Aorta (tissue), 5 donors: ENCODE measurements at regions not wholly inside any gene's neighbourhood (a gene's known extent, or its start where the extent isn't known, plus 50 kb on each side); places are given as distances from the start of the nearest gene placed in this dataset.
A peak's percentile ranks its signal among the peaks of the same experiment; 100 is the strongest.

Experiments used
- ATAC-seq: fragments of 200-7000 bp; cut with Tn5 transposase; one replicate; pipeline ENCODE4 v1.9.1; 2022; ENCODE audit warnings: moderate library complexity; ENCODE audit not compliant: low FRiP score
- DNase-seq, 2 donors: peaks; one replicate each; pipeline ENCODE4 v3.0.0-alpha.2; 2020
- H3K27ac ChIP-seq, 2 donors: one replicate each; pipeline ENCODE4 v1.5.1; 2013; ENCODE audit warnings: low read length in 2 of 2, mild to moderate bottlenecking in 2 of 2, moderate library complexity in 2 of 2, control low read depth in 1 of 2, inconsistent platforms in 1 of 2, low read depth in 1 of 2
- H3K27me3 ChIP-seq, 2 donors: one replicate each; pipeline ENCODE4 v1.6.1; 2013; ENCODE audit warnings: control low read depth in 1 of 2, low read length in 1 of 2, mild to moderate bottlenecking in 1 of 2, moderate library complexity in 1 of 2; ENCODE audit not compliant: insufficient read depth in 2 of 2, control insufficient read depth in 1 of 2
- H3K36me3 ChIP-seq, 2 donors: one replicate each; pipeline ENCODE4 v1.6.1; 2013; ENCODE audit warnings: control low read depth in 1 of 2, low read length in 1 of 2, mild to moderate bottlenecking in 1 of 2; ENCODE audit not compliant: insufficient read depth in 2 of 2, control insufficient read depth in 1 of 2
- H3K4me1 ChIP-seq, 2 donors: one replicate each; pipeline ENCODE4 v1.6.1; 2013; ENCODE audit warnings: low read length in 2 of 2, control low read depth in 1 of 2, mild to moderate bottlenecking in 1 of 2, moderate library complexity in 1 of 2; ENCODE audit not compliant: insufficient read depth in 2 of 2, control insufficient read depth in 1 of 2
- H3K4me3 ChIP-seq, 2 donors: one replicate each; pipeline ENCODE4 v1.5.1; 2013; ENCODE audit warnings: low read length in 2 of 2, control low read depth in 1 of 2, mild to moderate bottlenecking in 1 of 2
- H3K9me3 ChIP-seq: one replicate; pipeline ENCODE4 v1.6.1; 2013; ENCODE audit warnings: mild to moderate bottlenecking, low read length; ENCODE audit not compliant: control insufficient read depth
- WGBS, 2 donors: extraction: QIAGEN DNeasy Blood & Tissue Kit; methylation state at CpG; one replicate each; pipeline ENCODE4 v1.1.7; 2013; 5-methylcytosine and 5-hydroxymethylcytosine counted together
- intact Hi-C, 2 donors: fragments of 100-400 bp; cut with DNase I; formaldehyde crosslinking; loops; one replicate each; pipeline versions ENCODE4 v1.14.2 to v1.15.0; 2022
- donor health status: healthy with polysubstance abuse.
- donor health status: Bipolar disorder and iron deficiency.
- donor health status: DM: no; HTN: no; CAD: no.
- donor health status: DM: no; HTN: no; CAD: no.
- donor health status: DM: yes; HTN: yes; CAD: no.

DNA sequence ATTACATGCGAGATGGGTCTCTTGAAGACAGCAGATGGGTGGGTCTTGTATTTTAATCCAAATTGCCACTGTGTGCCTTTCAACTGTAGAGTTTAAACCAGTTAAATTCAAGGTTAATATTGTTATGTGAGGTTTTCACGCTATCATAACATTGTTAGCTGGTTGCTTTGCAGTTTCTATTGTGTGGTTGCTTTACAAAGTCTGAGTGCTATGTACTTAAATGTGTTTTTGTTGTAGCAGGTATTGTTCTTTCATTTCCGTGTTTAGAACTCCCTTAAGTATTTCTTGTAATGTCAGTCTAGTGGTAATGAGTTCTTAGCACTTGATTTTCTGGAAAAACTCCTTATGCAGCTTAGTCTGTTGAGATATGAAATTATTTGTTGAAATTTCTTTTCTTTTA lies 193.3 kb downstream of the MOXD1 start:
- H3K27ac ChIP-seq: no peak overlapping the region
- no peak for DNase-seq

DNA sequence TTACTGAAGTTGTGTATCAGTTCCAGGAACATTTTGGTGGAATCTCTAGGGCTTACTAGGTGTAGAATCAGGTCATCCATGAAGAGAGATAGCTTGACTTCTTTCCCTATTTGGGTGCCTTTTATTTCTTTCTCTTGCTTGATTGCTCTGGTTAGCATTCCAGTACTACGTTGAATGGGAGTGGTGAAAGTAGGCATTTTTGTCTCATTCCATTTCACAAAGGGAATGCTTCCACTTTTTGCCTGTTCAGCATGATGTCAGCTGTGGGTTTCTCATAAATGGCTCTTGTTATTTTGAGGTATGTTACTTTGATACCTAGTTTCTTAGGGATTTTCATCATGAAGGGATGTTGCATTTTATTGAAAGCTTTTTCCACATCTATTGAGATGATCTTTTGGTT lies 195.3 kb downstream of the MOXD1 start:
- no peak for DNase-seq
- Histone ChIP-seq H3K4me1 (no peaks in the 10 kb centered on the region), H3K27me3 (no peaks in the 10 kb centered on the region), H3K4me3 (no peak overlapping the region), H3K27ac (no peak overlapping the region), H3K36me3 (no peaks in the 10 kb centered on the region), H3K9me3 (no peaks in the 10 kb centered on the region)
- WGBS, 2 donors: 33 to 48% methylated on average over 1 of the region's 1 CpG
- intact Hi-C loops: no loop called here
- no peak for ATAC-seq

More for the DNA sequence above, 193.3 kb downstream of the MOXD1 start:
- Histone ChIP-seq H3K9me3 (no peaks in the 10 kb centered on the region), H3K27me3 (no peaks in the 10 kb centered on the region), H3K36me3 (no peaks in the 10 kb centered on the region), H3K4me1 (no peaks in the 10 kb centered on the region), H3K4me3 (no peak overlapping the region)
- ATAC-seq: no peak
- intact Hi-C loops: no loop called here
- 94 to 96% methylated on average over 3 of the region's 3 CpGs for WGBS, 2 donors

DNA sequence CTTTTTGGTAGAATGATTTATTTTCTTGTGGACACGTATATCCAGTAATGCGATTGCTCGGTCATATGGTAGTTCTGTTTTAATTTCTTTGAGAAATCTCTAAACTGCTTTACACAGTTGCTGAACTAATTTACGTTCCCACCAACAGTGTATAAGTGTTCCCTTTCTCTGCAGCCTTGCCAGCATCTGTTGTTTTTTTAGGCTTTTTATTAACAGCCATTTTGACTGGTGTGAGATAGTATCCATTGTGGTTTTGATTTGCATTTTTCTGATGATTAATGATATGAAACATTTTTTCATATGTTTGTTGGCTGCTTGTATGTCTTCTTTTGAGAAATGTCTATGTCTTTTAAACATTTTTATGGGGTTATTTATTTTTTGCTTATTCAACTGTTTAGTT lies 196.7 kb downstream of the MOXD1 start:
- WGBS, 2 donors: 82 to 94% methylated on average over 4 of the region's 4 CpGs
- no peaks in the 10 kb centered on the region for H3K27me3 ChIP-seq
- DNase-seq (no peak), ATAC-seq (no peak)
- H3K27ac ChIP-seq: no peak overlapping the region
- no peaks in the 10 kb centered on the region for H3K4me1 ChIP-seq
- H3K4me3 ChIP-seq: no peak overlapping the region
- no peaks in the 10 kb centered on the region for H3K9me3 ChIP-seq
- no peaks in the 10 kb centered on the region for H3K36me3 ChIP-seq
- intact Hi-C loops: no loop called here

DNA sequence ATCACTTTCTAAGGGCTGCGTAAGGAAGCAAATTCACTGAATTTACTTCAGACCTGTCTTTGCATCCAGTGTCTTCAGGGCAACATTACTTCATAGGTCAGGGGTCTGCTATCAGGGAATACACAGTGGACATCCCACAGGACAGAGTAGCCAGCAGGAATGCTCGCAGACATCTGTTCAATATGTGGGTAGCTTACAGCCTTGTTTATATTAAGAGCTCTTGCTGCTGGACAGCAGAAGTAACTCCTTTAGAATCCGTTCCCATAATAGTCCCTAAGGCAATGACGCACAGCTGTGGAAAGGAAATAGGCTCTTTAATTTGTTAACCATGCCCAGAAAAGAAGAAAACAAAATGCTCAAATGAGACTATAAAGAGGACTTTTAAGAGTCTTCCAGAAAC lies 198.7 kb downstream of the MOXD1 start:
- WGBS, 2 donors: 25 to 30% methylated on average over 4 of the region's 4 CpGs
- Histone ChIP-seq H3K4me1 (peaks cover 2% of the 10 kb centered on the region in 2 donors), H3K27ac (no peak overlapping the region), H3K4me3 (no peak overlapping the region), H3K9me3 (no peaks in the 10 kb centered on the region), H3K27me3 (no peaks in the 10 kb centered on the region), H3K36me3 (no peaks in the 10 kb centered on the region)
- ATAC-seq (peak; percentile 82), DNase-seq (no peak)
- intact Hi-C loops: no loop called here

DNA sequence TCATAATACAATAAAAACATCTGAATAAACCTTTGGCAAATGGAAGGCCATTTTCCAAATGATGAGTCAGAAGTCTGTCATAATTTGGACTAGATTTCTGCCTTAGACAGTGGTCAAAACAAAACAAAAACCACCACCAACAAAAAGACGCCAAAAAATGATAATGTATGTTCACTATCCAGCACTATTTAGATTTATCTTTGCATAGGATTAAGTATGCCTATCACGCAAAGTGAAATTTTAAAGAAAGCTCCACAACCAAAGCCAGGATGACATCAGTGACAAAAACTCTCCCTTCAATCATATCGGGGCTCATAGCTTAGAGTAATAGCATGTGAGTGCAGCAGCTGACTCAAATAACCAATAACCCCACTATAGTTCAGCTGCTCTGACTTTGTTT lies 201.9 kb downstream of the MOXD1 start:
- H3K27me3 ChIP-seq: no peaks in the 10 kb centered on the region
- intact Hi-C loops: no loop called here
- H3K4me1 ChIP-seq: peaks cover 2% of the 10 kb centered on the region in 2 donors
- H3K36me3 ChIP-seq: no peaks in the 10 kb centered on the region
- H3K4me3 ChIP-seq: no peak overlapping the region
- DNase-seq (no peak), ATAC-seq (no peak)
- WGBS, 2 donors: 32 to 38% methylated on average over 3 of the region's 3 CpGs
- H3K27ac ChIP-seq: no peak overlapping the region
- no peaks in the 10 kb centered on the region for H3K9me3 ChIP-seq

DNA sequence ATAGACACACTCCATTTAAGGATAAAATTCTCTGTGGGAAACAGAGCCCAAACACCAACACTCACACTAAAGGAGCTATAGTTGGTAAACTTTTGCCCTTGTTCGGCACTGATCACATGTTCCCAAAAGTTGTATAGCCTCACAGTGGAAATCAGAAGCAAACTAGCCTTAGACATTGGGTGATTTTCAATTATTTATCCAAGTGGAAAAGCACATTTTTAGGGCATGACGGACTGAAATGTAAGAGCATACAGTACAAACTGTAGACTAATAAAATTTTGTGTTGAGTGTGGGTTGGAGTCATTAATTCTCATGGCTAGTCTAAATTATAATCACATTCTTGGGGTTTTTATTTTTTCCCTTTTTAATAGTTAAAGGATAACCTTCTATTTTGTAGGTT lies 202.4 kb downstream of the MOXD1 start:
- intact Hi-C loops: no loop called here
- Histone ChIP-seq H3K36me3 (no peaks in the 10 kb centered on the region), H3K4me1 (peaks cover 2% of the 10 kb centered on the region in 2 donors), H3K27ac (no peak overlapping the region), H3K4me3 (no peak overlapping the region), H3K9me3 (no peaks in the 10 kb centered on the region), H3K27me3 (no peaks in the 10 kb centered on the region)
- DNase-seq: no peak
- 55 to 64% methylated on average over 2 of the region's 2 CpGs for WGBS, 2 donors
- no peak for ATAC-seq

DNA sequence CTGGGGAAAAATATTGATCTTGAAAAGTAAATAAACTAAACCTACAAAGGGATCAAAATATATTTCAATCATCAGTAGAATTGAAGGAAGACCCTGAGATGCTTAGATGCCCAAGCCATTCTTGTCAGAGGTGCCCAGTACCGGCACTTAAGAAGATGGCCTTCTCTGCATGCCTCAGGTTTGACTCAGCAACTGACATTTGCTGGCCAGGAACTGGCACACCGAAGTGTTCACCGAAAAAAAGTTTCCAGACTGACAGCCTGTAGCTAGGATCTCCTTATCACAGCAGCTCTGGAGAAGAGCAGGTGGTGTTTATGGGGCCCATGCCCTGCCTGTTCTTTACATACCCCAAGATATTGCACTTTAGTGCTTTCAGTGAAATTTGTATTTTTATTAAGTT lies 203.2 kb downstream of the MOXD1 start:
- ATAC-seq (no peak), DNase-seq (no peak)
- Histone ChIP-seq H3K27me3 (no peaks in the 10 kb centered on the region), H3K27ac (no peak overlapping the region), H3K4me3 (no peak overlapping the region), H3K9me3 (no peaks in the 10 kb centered on the region), H3K4me1 (peaks cover 2% of the 10 kb centered on the region in 2 donors), H3K36me3 (no peaks in the 10 kb centered on the region)
- 37 to 39% methylated on average over 3 of the region's 3 CpGs for WGBS, 2 donors
- intact Hi-C loops: no loop called here

DNA sequence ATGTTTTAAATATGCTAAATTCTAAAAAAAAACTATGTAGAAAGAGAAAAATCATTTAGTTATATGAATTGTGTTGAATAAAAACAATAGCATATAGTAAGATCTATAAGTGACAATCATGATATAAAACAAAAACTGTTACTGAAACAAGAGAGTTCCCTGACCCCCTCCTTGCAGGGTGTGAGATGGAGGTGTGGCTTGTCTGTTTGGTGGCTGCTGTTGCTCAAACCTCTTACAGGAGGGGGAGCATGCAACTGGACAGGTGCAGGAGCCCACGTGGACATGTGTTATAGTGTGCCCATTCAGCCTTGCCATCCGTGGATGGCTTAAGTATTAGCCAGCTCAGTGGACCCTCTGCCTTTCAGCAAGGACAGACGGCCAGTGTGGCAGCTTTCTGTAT lies 206.7 kb downstream of the MOXD1 start:
- no peak for ATAC-seq
- Histone ChIP-seq H3K9me3 (no peaks in the 10 kb centered on the region), H3K27me3 (no peaks in the 10 kb centered on the region), H3K36me3 (no peaks in the 10 kb centered on the region), H3K4me1 (peaks cover 2 to 7% of the 10 kb centered on the region in 2 donors), H3K4me3 (no peak overlapping the region), H3K27ac (no peak overlapping the region)
- 88 to 91% methylated on average over 3 of the region's 3 CpGs for WGBS, 2 donors
- no peak for DNase-seq
- intact Hi-C loops: no loop called here

DNA sequence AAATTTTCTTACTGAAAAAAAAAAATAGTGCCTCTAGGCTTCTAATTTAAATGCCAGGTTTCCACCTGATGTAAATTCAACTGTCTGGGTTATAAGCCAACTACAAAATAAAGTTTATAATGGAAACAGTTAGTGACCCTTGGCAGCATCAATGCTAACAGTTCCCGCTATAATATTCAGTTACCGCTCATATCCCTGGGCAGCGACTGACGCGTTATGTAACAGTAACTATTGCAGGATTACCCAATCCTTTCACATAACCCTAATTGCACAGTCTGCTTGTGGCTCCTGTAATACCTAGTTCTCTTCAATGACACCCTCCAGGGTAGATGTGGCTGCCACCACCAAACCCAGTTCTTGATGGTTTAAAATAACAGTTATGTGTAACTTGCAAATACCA lies 208.6 kb downstream of the MOXD1 start:
- intact Hi-C loops: no loop called here
- H3K4me1 ChIP-seq: peaks cover 2 to 5% of the 10 kb centered on the region in 2 donors
- H3K36me3 ChIP-seq: no peaks in the 10 kb centered on the region
- H3K27ac ChIP-seq: peak overlapping the region; percentile 25 to 49
- H3K27me3 ChIP-seq: no peaks in the 10 kb centered on the region
- H3K4me3 ChIP-seq: no peak overlapping the region
- no peaks in the 10 kb centered on the region for H3K9me3 ChIP-seq
- WGBS, 2 donors: 26 to 28% methylated on average over 5 of the region's 5 CpGs
- ATAC-seq: no peak
- no peak for DNase-seq
